Small intestine (tissue), 7 donors: ENCODE measurements at regions not wholly inside any gene's neighbourhood (a gene's known extent, or its start where the extent isn't known, plus 50 kb on each side); places are given as distances from the start of the nearest gene placed in this dataset.

Source experiments
- DNase-seq, 2 donors: peaks; one replicate each; pipeline versions ENCODE4 v3.0.0 to v3.0.0-alpha.2; 2013
- FAIRE-seq: peaks from 2 replicates; lab custom pipeline; 2012; peaks lifted over from hg19 to GRCh38; lab: Jason Lieb, UNC
- H3K27ac ChIP-seq, 3 donors: one replicate each; pipeline ENCODE4 v1.5.1; 2013; ENCODE audit warnings: low read length in 2 of 3, mild to moderate bottlenecking in 2 of 3, control low read depth in 1 of 3, inconsistent platforms in 1 of 3, low read depth in 1 of 3, moderate library complexity in 1 of 3
- H3K27me3 ChIP-seq, 3 donors: one replicate each; pipeline ENCODE4 v1.6.1; 2013; ENCODE audit warnings: low read length in 3 of 3, inconsistent platforms in 1 of 3; ENCODE audit not compliant: control insufficient read depth in 3 of 3, insufficient read depth in 3 of 3
- H3K36me3 ChIP-seq, 3 donors: one replicate each; pipeline ENCODE4 v1.6.1; 2013; ENCODE audit warnings: low read length in 3 of 3, inconsistent platforms in 1 of 3, low read depth in 1 of 3, mild to moderate bottlenecking in 1 of 3, moderate library complexity in 1 of 3; ENCODE audit not compliant: control insufficient read depth in 3 of 3, insufficient read depth in 2 of 3
- H3K4me1 ChIP-seq, 3 donors: one replicate each; pipeline ENCODE4 v1.6.1; 2013; ENCODE audit warnings: low read length in 2 of 3, inconsistent platforms in 1 of 3, low read depth in 1 of 3, mild to moderate bottlenecking in 1 of 3, moderate library complexity in 1 of 3; ENCODE audit not compliant: control insufficient read depth in 3 of 3, insufficient read depth in 2 of 3
- H3K4me3 ChIP-seq, 3 donors: one replicate each; pipeline ENCODE4 v1.5.1; 2013; ENCODE audit warnings: low read length in 3 of 3, control low read depth in 1 of 3, inconsistent platforms in 1 of 3, low read depth in 1 of 3, mild to moderate bottlenecking in 1 of 3, moderate library complexity in 1 of 3
- H3K9me3 ChIP-seq, 2 donors: one replicate each; pipeline ENCODE4 v1.6.1; 2013; ENCODE audit warnings: low read depth in 1 of 2, low read length in 1 of 2; ENCODE audit not compliant: control insufficient read depth in 2 of 2, insufficient read depth in 1 of 2
- WGBS, 3 donors: extraction: QIAGEN DNeasy Blood & Tissue Kit; methylation state at CpG; one replicate each; pipeline ENCODE4 v1.1.7; 2013; 5-methylcytosine and 5-hydroxymethylcytosine counted together
- donor health status: healthy with polysubstance abuse.
- donor health status: control.
- donor health status: control.
- donor health status: Bipolar disorder and iron deficiency.
- donor health status: healthy.

- H3K27me3 ChIP-seq: no peaks in the 10 kb centered on the region
- no peak for DNase-seq
- no peak overlapping the region for H3K4me3 ChIP-seq
- H3K27ac ChIP-seq: no peak overlapping the region
- WGBS, 3 donors: 76 to 94% (median 92%) methylated on average over 2 of the region's 2 CpGs
- H3K9me3 ChIP-seq: no peaks in the 10 kb centered on the region
- no peak for FAIRE-seq
- H3K4me1 ChIP-seq: no peaks in the 10 kb centered on the region
- H3K36me3 ChIP-seq: no peaks in the 10 kb centered on the region
These were observed 57.4 kb upstream of the SASH1 start for GRCh38 chr6:148285205-148285604.

- Histone ChIP-seq H3K27ac (no peak overlapping the region), H3K4me1 (no peaks in the 10 kb centered on the region), H3K4me3 (no peak overlapping the region), H3K27me3 (no peaks in the 10 kb centered on the region), H3K36me3 (no peaks in the 10 kb centered on the region), H3K9me3 (no peaks in the 10 kb centered on the region)
- FAIRE-seq: no peak
- no peak for DNase-seq
- WGBS, 3 donors: 79 to 88% (median 87%) methylated on average over 5 of the region's 5 CpGs
These were observed 56.1 kb upstream of the SASH1 start for GRCh38 chr6:148286563-148286962.

- no peaks in the 10 kb centered on the region for H3K4me1 ChIP-seq
- no peaks in the 10 kb centered on the region for H3K27me3 ChIP-seq
- no peak overlapping the region for H3K27ac ChIP-seq
- 87 to 94% (median 92%) methylated on average over 15 of the region's 15 CpGs for WGBS, 3 donors
- no peaks in the 10 kb centered on the region for H3K36me3 ChIP-seq
- no peak overlapping the region for H3K4me3 ChIP-seq
- H3K9me3 ChIP-seq: no peaks in the 10 kb centered on the region
- no peak for DNase-seq
- no peak for FAIRE-seq
These were observed 54.9 kb upstream of the SASH1 start for GRCh38 chr6:148287623-148288333.

GRCh38 chr6:148288541-148288940, 54.1 kb upstream of the SASH1 start:
- no peak for FAIRE-seq
- Histone ChIP-seq H3K27me3 (no peaks in the 10 kb centered on the region), H3K36me3 (no peaks in the 10 kb centered on the region), H3K27ac (no peak overlapping the region), H3K4me3 (no peak overlapping the region), H3K4me1 (no peaks in the 10 kb centered on the region), H3K9me3 (no peaks in the 10 kb centered on the region)
- 87 to 92% (median 90%) methylated on average over 4 of the region's 4 CpGs for whole genome bisulfite sequencing, 3 donors
- DNase-seq: no peak

- H3K27me3 ChIP-seq: no peaks in the 10 kb centered on the region
- no peaks in the 10 kb centered on the region for H3K36me3 ChIP-seq
- no peaks in the 10 kb centered on the region for H3K9me3 ChIP-seq
- 85 to 96% (median 88%) methylated on average over 6 of the region's 6 CpGs for WGBS, 3 donors
- no peaks in the 10 kb centered on the region for H3K4me1 ChIP-seq
- H3K4me3 ChIP-seq: no peak overlapping the region
- DNase-seq: no peak
- FAIRE-seq: no peak
- H3K27ac ChIP-seq: no peak overlapping the region
These were observed 53.5 kb upstream of the SASH1 start for GRCh38 chr6:148289153-148289552.

GRCh38 chr6:148291876-148292275, 50.8 kb upstream of the SASH1 start:
- 55 to 68% (median 65%) methylated on average over 1 of the region's 1 CpG for WGBS, 3 donors
- Histone ChIP-seq H3K27ac (no peak overlapping the region), H3K27me3 (no peaks in the 10 kb centered on the region), H3K4me3 (no peak overlapping the region), H3K9me3 (no peaks in the 10 kb centered on the region), H3K4me1 (no peaks in the 10 kb centered on the region), H3K36me3 (no peaks in the 10 kb centered on the region)
- no peak for DNase-seq
- no peak for FAIRE-seq
